Medulla oblongata (tissue), 1 donor: ENCODE measurements at regions not wholly inside any gene's neighbourhood (a gene's known extent, or its start where the extent isn't known, plus 50 kb on each side); places are given as distances from the start of the nearest gene placed in this dataset.
"Not testable (repeated sequence)": the region's sequence is repeated elsewhere in the genome, so short reads cannot be mapped to it uniquely, and the experiment has no call there.

Source experiments
- DNase-seq: peaks from one replicate; pipeline ENCODE4 v3.0.0-alpha.2; 2015; ENCODE audit errors: extremely low spot score

GRCh38 chr1:120278259-120278610 lies 101.9 kb upstream of the SEC22B start:
- DNase-seq = not testable (repeated sequence)

DNA sequence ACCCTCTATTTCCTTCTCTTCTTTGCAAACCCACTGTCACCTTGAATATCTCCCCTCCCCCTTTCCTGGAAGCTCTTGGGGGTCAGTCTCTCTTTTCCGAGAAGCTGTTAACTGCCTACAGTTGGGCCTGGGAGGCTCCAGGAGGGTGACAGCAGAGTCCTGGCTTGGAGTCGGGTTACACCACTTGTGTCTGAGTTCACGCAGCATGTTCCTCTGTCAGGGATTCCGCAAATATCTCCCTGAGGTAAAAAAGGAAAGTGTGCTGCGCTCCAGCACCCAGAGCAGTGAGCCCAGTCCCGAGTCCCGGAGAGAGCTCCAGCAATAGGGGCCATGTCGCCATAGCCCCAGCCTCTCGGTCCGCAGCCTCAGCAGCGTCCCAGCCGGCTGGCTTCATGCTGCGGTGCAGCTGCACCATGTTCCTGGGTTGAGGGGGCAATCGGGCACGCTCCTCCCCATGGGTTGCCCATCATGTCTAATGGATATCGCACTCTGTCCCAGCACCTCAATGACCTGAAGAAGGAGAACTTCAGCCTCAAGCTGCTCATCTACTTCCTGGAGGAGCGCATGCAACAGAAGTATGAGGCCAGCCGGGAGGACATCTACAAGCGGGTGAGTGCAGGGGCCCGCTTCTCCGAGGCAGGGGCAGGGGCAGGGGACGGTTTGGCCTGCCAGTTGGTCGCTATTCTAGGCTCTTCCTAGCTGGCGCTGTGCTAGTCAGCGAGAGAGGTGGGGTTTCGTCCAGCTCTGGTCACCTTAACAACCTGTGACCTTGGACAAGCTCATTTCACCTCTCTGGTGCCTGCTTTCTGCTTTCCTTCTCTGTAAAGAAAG lies 101.3 kb upstream of the SEC22B start:
- not testable (repeated sequence) for DNase-seq

GRCh38 chr1:120276710-120277109 lies 100.4 kb upstream of the SEC22B start:
- DNase-seq = not testable (repeated sequence)

DNA sequence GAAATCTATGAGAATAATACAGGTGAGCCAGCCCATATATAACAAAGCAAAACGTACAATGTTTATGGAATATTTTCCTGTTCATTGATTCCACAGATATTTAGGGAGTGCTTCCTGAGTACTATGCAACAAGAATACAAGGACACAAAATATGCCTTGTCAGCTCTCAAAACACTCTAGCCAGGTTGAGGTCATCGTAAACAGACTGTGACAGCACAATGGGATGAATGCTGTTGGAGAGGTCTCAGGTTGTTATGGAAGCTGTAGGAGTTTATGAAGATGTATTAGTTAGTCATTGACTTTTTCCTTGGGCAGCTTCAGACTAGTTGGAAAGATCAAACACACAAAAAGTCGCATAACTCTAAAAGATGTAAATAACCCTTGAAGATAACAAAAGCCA lies 98.1 kb upstream of the SEC22B start:
- DNase-seq = not testable (repeated sequence)

DNA sequence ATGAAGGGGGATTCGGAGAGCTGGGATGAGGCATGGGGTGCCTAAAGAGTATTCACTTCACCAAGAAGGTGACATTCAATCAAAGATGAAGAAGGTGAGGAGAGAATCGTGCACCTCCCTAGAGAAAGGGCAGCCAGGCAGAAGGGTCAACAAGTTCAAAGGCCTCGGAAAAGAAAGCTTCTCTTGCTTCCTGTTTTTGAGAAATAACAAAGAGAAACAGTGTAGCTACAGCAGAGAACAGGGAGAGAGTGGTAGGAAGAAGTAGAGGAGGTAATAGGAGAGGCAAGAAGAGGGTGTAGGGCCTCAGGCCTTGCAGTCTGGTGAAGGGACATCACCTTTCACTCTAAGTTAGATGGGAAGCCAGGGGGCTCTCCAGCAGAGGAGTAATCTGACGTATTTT lies 97.0 kb upstream of the SEC22B start:
- DNase-seq = not testable (repeated sequence)

GRCh38 chr1:120272242-120272641 lies 95.9 kb upstream of the SEC22B start:
- DNase-seq = not testable (repeated sequence)

- DNase-seq = not testable (repeated sequence)
These were observed 95.4 kb upstream of the SEC22B start for GRCh38 chr1:120271561-120272221.

- not testable (repeated sequence) for DNase-seq
These were observed 91.7 kb upstream of the SEC22B start for GRCh38 chr1:120267894-120268551.

- DNase-seq = not testable (repeated sequence)
These were observed 88.2 kb upstream of the SEC22B start for GRCh38 chr1:120264564-120264963.

GRCh38 chr1:120262791-120263751 lies 86.8 kb upstream of the SEC22B start:
- not testable (repeated sequence) for DNase-seq

DNA sequence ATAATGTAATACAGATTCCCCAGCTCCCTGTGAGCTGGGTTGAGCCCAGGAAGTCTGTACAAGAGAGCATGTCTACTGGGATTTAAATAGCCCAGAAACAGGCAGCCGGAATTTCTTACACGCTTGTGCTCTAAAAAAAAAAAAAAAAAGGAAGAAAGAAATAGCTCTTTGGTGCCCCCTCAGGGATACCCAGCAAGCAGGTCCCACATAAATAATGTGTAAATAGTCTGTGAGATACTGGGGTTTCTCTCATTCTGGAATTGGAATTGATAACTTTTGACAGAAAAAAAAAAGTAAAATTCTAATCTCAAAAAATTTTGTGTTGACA lies 81.4 kb upstream of the SEC22B start:
- not testable (repeated sequence) for DNase-seq

GRCh38 chr1:120257064-120257777 lies 80.9 kb upstream of the SEC22B start:
- not testable (repeated sequence) for DNase-seq

DNA sequence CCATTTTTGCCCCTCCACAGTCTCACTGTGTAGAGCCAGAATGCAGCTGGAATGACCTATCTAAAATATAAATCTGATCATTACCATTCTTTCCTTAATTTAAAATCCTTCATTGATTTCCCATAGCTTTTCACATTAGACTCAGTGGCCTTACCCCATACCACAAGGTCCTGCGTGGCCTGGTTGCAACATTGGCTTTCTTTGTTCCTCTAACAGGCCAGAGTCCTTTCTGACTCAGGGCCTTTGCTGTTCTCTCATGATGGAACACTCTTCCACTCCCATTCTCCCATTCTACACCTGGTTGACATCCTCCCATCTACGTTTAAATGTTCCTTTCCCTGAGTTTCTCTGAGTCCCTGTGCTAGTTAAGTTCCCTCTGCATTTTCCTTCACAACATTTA lies 74.4 kb upstream of the SEC22B start:
- not testable (repeated sequence) for DNase-seq

GRCh38 chr1:120248726-120249427 lies 72.6 kb upstream of the SEC22B start:
- DNase-seq = not testable (repeated sequence)

- not testable (repeated sequence) for DNase-seq
These were observed 71.9 kb upstream of the SEC22B start for GRCh38 chr1:120248203-120248602.

DNA sequence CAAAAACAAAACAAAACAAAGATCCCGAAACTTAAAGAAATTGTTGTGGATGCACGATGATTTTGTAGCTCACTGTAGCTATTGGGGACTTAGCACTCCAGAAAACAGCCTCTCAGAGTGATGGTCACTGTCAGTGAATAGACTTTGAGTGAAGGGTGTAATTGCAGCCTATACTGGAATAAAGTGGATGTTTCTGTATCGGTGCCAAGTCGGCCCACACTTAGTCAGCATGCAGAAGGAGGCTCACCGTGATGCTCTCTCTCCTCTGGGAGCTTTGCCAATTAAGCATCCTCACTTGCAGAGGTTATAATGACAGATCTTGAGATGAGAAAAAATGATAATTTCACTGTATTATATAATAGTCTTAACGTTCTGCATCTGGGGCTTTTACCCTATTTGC lies 67.5 kb upstream of the SEC22B start:
- DNase-seq = not testable (repeated sequence)

- DNase-seq = not testable (repeated sequence)
These were observed 66.3 kb upstream of the SEC22B start for GRCh38 chr1:120242582-120242981.

- not testable (repeated sequence) for DNase-seq
These were observed 65.5 kb upstream of the SEC22B start for GRCh38 chr1:120241868-120242267.

DNA sequence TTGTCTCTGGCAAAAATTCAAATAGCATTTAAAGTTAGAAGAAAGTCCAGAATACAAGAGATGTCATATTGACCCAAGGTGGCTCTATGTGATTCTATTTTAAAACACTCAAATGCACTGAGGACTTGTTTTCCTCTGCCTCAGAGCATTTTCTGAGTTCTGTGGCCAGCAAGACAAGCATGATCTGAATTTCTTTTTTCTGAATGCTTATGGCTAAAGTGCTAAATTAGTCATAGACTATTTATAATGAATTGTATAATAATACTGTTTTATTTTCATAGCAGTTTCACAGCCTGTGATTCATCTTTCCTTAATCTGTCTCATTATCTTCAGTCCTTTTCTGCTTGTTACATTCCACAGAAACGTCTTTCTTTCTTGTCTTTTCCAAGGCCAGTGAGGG lies 63.9 kb upstream of the SEC22B start:
- not testable (repeated sequence) for DNase-seq

GRCh38 chr1:120239351-120239750 lies 63.0 kb upstream of the SEC22B start:
- DNase-seq = not testable (repeated sequence)
